Hepatocyte (in vitro differentiated cells): ENCODE measurements at regions not wholly inside any gene's neighbourhood (a gene's known extent, or its start where the extent isn't known, plus 50 kb on each side); places are given as distances from the start of the nearest gene placed in this dataset.

Source experiments
- DNase-seq: peaks from one replicate; pipeline ENCODE4 v3.0.0-alpha.2; 2016; ENCODE audit warnings: low spot score
- H2AFZ ChIP-seq: fragments of 200-600 bp; sonication (generic); 2 replicates; pipeline ENCODE4 v1.6.0; 2016; ENCODE audit warnings: antibody characterized with exemption, mild to moderate bottlenecking
- H3K27ac ChIP-seq: fragments of 200-600 bp; sonication (generic); 2 replicates; pipeline ENCODE4 v1.5.1; 2016; ENCODE audit warnings: mild to moderate bottlenecking
- H3K27me3 ChIP-seq: fragments of 200-600 bp; sonication (generic); 2 replicates; pipeline ENCODE4 v1.6.1; 2016
- H3K36me3 ChIP-seq: fragments of 200-600 bp; sonication (generic); replicated peaks from 2 replicates; pipeline ENCODE4 v1.5.1; 2016; ENCODE audit warnings: low read depth; ENCODE audit not compliant: insufficient read depth
- H3K4me1 ChIP-seq: fragments of 200-600 bp; sonication (generic); 2 replicates; pipeline ENCODE4 v1.5.1; 2016; ENCODE audit warnings: mild to moderate bottlenecking, moderate library complexity; ENCODE audit not compliant: insufficient read depth
- H3K4me2 ChIP-seq: fragments of 200-600 bp; sonication (generic); 2 replicates; pipeline ENCODE4 v1.6.0; 2016
- H3K4me3 ChIP-seq: fragments of 200-600 bp; sonication (generic); 2 replicates; pipeline ENCODE4 v1.5.1; 2016; ENCODE audit warnings: mild to moderate bottlenecking
- H3K79me2 ChIP-seq: fragments of 200-600 bp; sonication (generic); 2 replicates; pipeline ENCODE4 v1.6.0; 2017; ENCODE audit warnings: mild to moderate bottlenecking
- H3K9me2 ChIP-seq: fragments of 200-600 bp; sonication (generic); replicated peaks from 2 replicates; pipeline ENCODE4 v1.6.0; 2017; ENCODE audit warnings: mild to moderate bottlenecking; ENCODE audit not compliant: insufficient read depth
- H3K9me3 ChIP-seq: fragments of 200-600 bp; sonication (generic); 2 replicates; pipeline ENCODE4 v1.5.1; 2016; ENCODE audit warnings: low read depth, mild to moderate bottlenecking
- H4K20me1 ChIP-seq: fragments of 200-600 bp; sonication (generic); 2 replicates; pipeline ENCODE4 v1.6.0; 2016; ENCODE audit warnings: mild to moderate bottlenecking; ENCODE audit not compliant: insufficient read depth, poor library complexity, severe bottlenecking
- EZH2 ChIP-seq: fragments of 200-600 bp; sonication (generic); IDR thresholded peaks from 2 replicates; pipeline ENCODE4 v1.6.1; 2016; ENCODE audit warnings: antibody characterized with exemption, mild to moderate bottlenecking, borderline replicate concordance
- EZH2phosphoT487 ChIP-seq: fragments of 200-600 bp; sonication (generic); IDR thresholded peaks from one replicate; pipeline ENCODE4 v1.6.1; 2018; ENCODE audit warnings: antibody characterized with exemption, mild to moderate bottlenecking, low read depth, moderate library complexity; ENCODE audit not compliant: unreplicated experiment, severe bottlenecking
- WGBS: methylation state at CpG from one replicate; pipeline ENCODE4 v1.1.6; 2016; ENCODE audit warnings: low lambda C conversion rate; ENCODE audit errors: missing lambda C conversion rate; 5-methylcytosine and 5-hydroxymethylcytosine counted together
- TF ChIP-seq, protein P1 (sequence below): fragments of 200-600 bp; sonication (generic); IDR thresholded peaks from 2 replicates; pipeline ENCODE4 v1.5.1; 2016; ENCODE audit warnings: antibody characterized with exemption, mild to moderate bottlenecking; ENCODE audit not compliant: poor library complexity

DNA sequence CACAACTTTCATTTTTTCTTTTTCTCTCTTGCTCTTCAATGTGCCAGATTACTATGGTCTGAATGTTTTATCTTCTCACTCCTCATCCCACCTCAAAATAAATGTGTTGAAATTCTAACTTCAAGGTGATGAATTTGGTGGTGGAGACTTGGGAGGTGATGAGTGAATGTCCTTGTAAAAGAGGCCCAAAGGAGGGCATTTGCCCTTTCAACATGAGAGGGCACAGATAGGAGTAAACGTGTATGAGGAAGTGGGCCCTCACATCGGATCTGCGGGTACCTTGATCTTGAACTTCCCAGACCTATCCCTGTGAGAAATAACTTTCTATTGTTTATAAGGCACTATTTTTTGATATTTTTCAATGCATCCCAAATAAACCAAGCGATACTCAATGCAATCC, 412.3 kb upstream of the ADGRL2 start:
- no peaks in the 10 kb centered on the region for H3K36me3 ChIP-seq
- no peak for DNase-seq
- no peaks in the 10 kb centered on the region for H4K20me1 ChIP-seq
- H3K27ac ChIP-seq: no peak overlapping the region
- no peaks in the 10 kb centered on the region for H3K79me2 ChIP-seq
- WGBS: 94% methylated on average over 4 of the region's 4 CpGs
- H2AFZ ChIP-seq: no peak overlapping the region
- no peaks in the 10 kb centered on the region for H3K27me3 ChIP-seq
- no peaks in the 10 kb centered on the region for H3K9me2 ChIP-seq
- H3K9me3 ChIP-seq: no peaks in the 10 kb centered on the region
- no peak overlapping the region for H3K4me2 ChIP-seq
- no peak overlapping the region for H3K4me3 ChIP-seq
- no peak for TF ChIP-seq EZH2phosphoT487
- TF ChIP-seq EZH2: no peak
- TF ChIP-seq, protein P1, sequence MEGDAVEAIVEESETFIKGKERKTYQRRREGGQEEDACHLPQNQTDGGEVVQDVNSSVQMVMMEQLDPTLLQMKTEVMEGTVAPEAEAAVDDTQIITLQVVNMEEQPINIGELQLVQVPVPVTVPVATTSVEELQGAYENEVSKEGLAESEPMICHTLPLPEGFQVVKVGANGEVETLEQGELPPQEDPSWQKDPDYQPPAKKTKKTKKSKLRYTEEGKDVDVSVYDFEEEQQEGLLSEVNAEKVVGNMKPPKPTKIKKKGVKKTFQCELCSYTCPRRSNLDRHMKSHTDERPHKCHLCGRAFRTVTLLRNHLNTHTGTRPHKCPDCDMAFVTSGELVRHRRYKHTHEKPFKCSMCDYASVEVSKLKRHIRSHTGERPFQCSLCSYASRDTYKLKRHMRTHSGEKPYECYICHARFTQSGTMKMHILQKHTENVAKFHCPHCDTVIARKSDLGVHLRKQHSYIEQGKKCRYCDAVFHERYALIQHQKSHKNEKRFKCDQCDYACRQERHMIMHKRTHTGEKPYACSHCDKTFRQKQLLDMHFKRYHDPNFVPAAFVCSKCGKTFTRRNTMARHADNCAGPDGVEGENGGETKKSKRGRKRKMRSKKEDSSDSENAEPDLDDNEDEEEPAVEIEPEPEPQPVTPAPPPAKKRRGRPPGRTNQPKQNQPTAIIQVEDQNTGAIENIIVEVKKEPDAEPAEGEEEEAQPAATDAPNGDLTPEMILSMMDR: no peak
- peaks cover 20% of the 10 kb centered on the region for H3K4me1 ChIP-seq

DNA sequence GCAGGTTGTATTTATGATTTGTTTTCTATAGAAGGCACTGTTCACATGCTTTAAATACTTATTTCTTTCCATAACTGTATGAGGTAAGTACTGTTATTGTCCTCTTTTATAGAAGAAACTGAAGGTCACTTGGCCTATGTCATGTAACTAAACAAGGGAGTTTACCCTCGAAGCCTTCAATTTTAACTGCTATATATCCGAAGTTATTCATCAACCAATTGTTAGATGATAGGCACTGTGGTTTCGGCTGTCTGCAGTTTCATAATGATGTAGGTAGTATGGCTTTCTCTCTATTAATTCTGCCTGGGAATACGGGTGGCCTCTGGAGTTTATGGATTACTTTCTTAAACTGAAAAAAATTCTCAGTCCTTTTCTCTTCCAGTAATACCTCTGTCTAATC, 413.3 kb upstream of the ADGRL2 start:
- no peak overlapping the region for H2AFZ ChIP-seq
- no peak overlapping the region for H3K27ac ChIP-seq
- H3K9me3 ChIP-seq: no peaks in the 10 kb centered on the region
- H3K4me3 ChIP-seq: no peak overlapping the region
- H4K20me1 ChIP-seq: no peaks in the 10 kb centered on the region
- no peaks in the 10 kb centered on the region for H3K9me2 ChIP-seq
- WGBS: 55% methylated on average over 4 of the region's 4 CpGs
- no peak overlapping the region for H3K4me2 ChIP-seq
- peaks cover 16% of the 10 kb centered on the region for H3K4me1 ChIP-seq
- no peak for DNase-seq
- no peak for TF ChIP-seq EZH2
- no peak for TF ChIP-seq EZH2phosphoT487
- TF ChIP-seq, protein P1: no peak
- H3K27me3 ChIP-seq: no peaks in the 10 kb centered on the region
- H3K36me3 ChIP-seq: no peaks in the 10 kb centered on the region
- no peaks in the 10 kb centered on the region for H3K79me2 ChIP-seq

DNA sequence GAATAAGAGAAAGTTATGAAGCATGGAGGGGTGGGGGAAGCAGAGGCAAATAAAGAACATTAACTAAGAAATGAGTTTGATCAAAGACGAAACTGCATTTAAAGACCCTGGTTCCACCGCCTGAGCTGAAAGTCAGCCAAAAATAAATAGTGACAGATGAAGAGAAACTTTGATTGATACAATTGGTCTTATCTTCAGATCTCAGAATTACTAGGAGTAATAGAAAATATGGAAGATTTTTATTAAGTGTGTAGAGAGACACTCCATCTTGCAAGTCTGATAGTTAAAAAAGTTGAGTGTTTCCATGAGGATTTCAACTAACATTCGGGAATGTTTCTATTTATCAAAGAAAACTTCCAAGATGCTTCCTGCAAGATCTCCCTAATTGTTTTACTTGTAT, 418.2 kb upstream of the ADGRL2 start:
- TF ChIP-seq EZH2 (no peak), EZH2phosphoT487 (no peak)
- TF ChIP-seq, protein P1: no peak
- Histone ChIP-seq H3K4me3 (no peak overlapping the region), H3K36me3 (no peaks in the 10 kb centered on the region), H3K79me2 (no peaks in the 10 kb centered on the region), H3K9me2 (no peaks in the 10 kb centered on the region), H2AFZ (no peak overlapping the region), H3K27ac (no peak overlapping the region), H3K4me2 (no peak overlapping the region), H3K9me3 (no peaks in the 10 kb centered on the region), H4K20me1 (no peaks in the 10 kb centered on the region), H3K27me3 (no peaks in the 10 kb centered on the region), H3K4me1 (no peaks in the 10 kb centered on the region)
- no peak for DNase-seq
- WGBS: 88% methylated on average over 3 of the region's 3 CpGs

DNA sequence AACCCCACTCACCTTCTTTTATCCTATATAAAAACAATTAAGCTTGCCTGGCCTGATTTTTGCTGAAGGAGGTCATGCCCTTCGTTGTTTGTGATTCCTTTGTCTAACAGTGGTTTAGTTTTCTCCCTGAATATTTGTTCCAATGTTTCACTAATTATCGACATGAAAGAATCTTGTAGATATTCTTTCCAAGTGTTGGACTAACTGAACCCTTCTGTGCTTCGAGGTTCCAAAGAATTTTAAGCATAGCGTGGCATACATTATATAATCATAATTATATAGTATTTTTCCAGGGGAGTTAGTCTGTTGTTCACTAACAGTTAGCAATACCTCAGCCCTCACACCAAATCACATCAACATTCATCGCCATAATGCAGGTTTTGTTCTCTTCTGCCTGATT, 418.9 kb upstream of the ADGRL2 start:
- no peaks in the 10 kb centered on the region for H3K9me2 ChIP-seq
- H4K20me1 ChIP-seq: no peaks in the 10 kb centered on the region
- H3K4me2 ChIP-seq: no peak overlapping the region
- DNase-seq: no peak
- H3K27me3 ChIP-seq: no peaks in the 10 kb centered on the region
- TF ChIP-seq EZH2phosphoT487: no peak
- TF ChIP-seq EZH2: no peak
- TF ChIP-seq, protein P1: no peak
- WGBS: 88% methylated on average over 5 of the region's 5 CpGs
- H2AFZ ChIP-seq: no peak overlapping the region
- no peak overlapping the region for H3K27ac ChIP-seq
- no peaks in the 10 kb centered on the region for H3K9me3 ChIP-seq
- no peaks in the 10 kb centered on the region for H3K36me3 ChIP-seq
- H3K79me2 ChIP-seq: no peaks in the 10 kb centered on the region
- no peak overlapping the region for H3K4me3 ChIP-seq
- no peaks in the 10 kb centered on the region for H3K4me1 ChIP-seq
